KMS-11 (cell line): ENCODE measurements at regions not wholly inside any gene's neighbourhood (a gene's known extent, or its start where the extent isn't known, plus 50 kb on each side); places are given as distances from the start of the nearest gene placed in this dataset.

Experiments used
- H2AFZ ChIP-seq: fragments of 200-600 bp; sonication (generic); 2 replicates; pipeline ENCODE4 v1.6.1; 2016; ENCODE audit warnings: antibody characterized with exemption, mixed run types, low read depth
- H3K27ac ChIP-seq: fragments of 200-600 bp; sonication (generic); 2 replicates; pipeline ENCODE4 v1.6.1; 2016; ENCODE audit warnings: mild to moderate bottlenecking, mixed run types
- H3K27me3 ChIP-seq: fragments of 200-600 bp; sonication (generic); 2 replicates; pipeline ENCODE4 v1.6.1; 2017; ENCODE audit warnings: mild to moderate bottlenecking, low read depth, mixed run types, moderate library complexity; ENCODE audit not compliant: insufficient read depth
- H3K36me3 ChIP-seq: fragments of 200-600 bp; sonication (generic); 2 replicates; pipeline ENCODE4 v1.6.1; 2017; ENCODE audit warnings: mild to moderate bottlenecking, mixed run types; ENCODE audit not compliant: insufficient read depth
- H3K4me1 ChIP-seq: fragments of 200-600 bp; sonication (generic); 2 replicates; pipeline ENCODE4 v1.6.1; 2016; ENCODE audit warnings: mild to moderate bottlenecking, low read depth, mixed run types; ENCODE audit not compliant: poor library complexity, severe bottlenecking
- H3K4me2 ChIP-seq: fragments of 200-600 bp; sonication (generic); 2 replicates; pipeline ENCODE4 v1.7.0; 2016; ENCODE audit warnings: mild to moderate bottlenecking, mixed run types
- H3K4me3 ChIP-seq: fragments of 200-600 bp; sonication (generic); IDR thresholded peaks from 2 replicates; pipeline ENCODE4 v1.6.1; 2017; ENCODE audit warnings: low read depth, low read length, mixed read lengths; ENCODE audit not compliant: insufficient read depth
- H3K79me2 ChIP-seq: fragments of 200-600 bp; sonication (generic); 2 replicates; pipeline ENCODE4 v1.6.1; 2016; ENCODE audit warnings: low read depth, mixed run types; ENCODE audit not compliant: insufficient read depth
- H3K9ac ChIP-seq: fragments of 200-600 bp; sonication (generic); 2 replicates; pipeline ENCODE4 v1.6.1; 2016; ENCODE audit warnings: mild to moderate bottlenecking, mixed run types
- H4K20me1 ChIP-seq: fragments of 200-600 bp; sonication (generic); 2 replicates; pipeline ENCODE4 v1.6.1; 2016; ENCODE audit warnings: mild to moderate bottlenecking, mixed run types; ENCODE audit not compliant: insufficient read depth
- TF ChIP-seq, protein P1 (sequence below): fragments of 200-600 bp; sonication (generic); conservative IDR thresholded peaks from 2 replicates; pipeline ENCODE4 v1.6.1; 2017; ENCODE audit warnings: low read depth, mild to moderate bottlenecking, antibody characterized with exemption, low read length, moderate library complexity, mixed read lengths

DNA sequence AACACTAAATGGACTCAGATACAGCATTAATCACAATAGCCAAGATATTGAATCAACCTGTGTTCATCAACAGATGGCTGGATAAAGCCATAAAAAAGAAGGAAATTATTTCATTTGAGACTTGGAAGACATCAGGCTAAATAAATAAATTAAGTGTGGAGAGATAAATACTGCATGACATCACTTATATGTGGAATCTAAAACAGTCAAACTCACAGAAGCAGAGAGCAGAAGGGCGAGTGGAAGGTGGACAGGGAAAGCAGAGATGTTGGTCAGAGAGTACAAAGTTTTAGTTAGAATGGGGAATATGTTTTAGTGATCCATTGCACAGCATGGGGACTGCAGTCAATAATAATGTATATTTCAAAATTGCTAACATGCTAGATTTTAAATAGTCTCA lies 207.2 kb downstream of the VAPA start:
- H3K36me3 ChIP-seq: no peaks in the 10 kb centered on the region
- H3K27ac ChIP-seq: no peak overlapping the region
- no peak overlapping the region for H3K9ac ChIP-seq
- no peak overlapping the region for H2AFZ ChIP-seq
- H4K20me1 ChIP-seq: no peaks in the 10 kb centered on the region
- peaks cover 4% of the 10 kb centered on the region; the same call in 1 of the 2 replicates for H3K27me3 ChIP-seq
- H3K4me3 ChIP-seq: no peak overlapping the region
- H3K79me2 ChIP-seq: no peaks in the 10 kb centered on the region
- no peak overlapping the region; the same call in 1 of the 2 replicates for H3K4me2 ChIP-seq
- TF ChIP-seq, protein P1, sequence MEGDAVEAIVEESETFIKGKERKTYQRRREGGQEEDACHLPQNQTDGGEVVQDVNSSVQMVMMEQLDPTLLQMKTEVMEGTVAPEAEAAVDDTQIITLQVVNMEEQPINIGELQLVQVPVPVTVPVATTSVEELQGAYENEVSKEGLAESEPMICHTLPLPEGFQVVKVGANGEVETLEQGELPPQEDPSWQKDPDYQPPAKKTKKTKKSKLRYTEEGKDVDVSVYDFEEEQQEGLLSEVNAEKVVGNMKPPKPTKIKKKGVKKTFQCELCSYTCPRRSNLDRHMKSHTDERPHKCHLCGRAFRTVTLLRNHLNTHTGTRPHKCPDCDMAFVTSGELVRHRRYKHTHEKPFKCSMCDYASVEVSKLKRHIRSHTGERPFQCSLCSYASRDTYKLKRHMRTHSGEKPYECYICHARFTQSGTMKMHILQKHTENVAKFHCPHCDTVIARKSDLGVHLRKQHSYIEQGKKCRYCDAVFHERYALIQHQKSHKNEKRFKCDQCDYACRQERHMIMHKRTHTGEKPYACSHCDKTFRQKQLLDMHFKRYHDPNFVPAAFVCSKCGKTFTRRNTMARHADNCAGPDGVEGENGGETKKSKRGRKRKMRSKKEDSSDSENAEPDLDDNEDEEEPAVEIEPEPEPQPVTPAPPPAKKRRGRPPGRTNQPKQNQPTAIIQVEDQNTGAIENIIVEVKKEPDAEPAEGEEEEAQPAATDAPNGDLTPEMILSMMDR: no peak
- H3K4me1 ChIP-seq: peaks cover 31% of the 10 kb centered on the region

DNA sequence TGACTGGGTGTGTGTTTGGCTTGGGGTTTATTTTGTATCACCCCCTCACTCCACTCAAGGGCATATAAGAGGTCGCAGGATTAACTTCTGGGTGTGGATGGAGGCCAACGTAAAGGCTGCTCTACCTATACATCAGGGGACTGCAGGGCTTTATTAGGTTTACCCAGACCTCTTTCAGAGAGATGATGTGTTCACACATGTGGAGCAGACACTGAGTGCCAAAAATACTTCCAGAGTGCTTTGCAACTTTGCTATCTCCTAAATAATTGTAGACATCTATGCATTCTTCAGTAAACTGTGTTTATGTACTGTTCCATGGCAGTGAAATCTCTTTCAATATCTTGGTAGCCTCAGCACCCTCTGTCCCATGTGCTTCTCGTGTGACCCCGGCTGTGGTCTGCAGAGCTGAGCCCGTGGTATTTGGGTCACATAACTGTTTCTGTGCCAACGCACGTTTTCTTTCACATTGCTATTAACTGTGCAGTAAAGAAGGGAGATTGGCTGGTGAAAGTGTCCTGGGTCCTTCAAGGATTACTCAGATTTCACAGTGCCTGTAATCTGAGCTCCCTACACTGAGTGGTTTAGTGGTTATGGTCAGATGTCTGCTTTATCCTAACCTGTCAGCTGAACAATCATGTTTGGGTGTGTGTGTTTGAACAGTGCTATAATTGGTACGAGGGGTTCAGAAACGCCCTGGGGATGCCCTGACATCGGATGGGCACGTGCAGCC lies 208.1 kb downstream of the VAPA start:
- Histone ChIP-seq H3K36me3 (no peaks in the 10 kb centered on the region), H4K20me1 (no peaks in the 10 kb centered on the region), H3K4me1 (peaks cover 31% of the 10 kb centered on the region), H3K4me2 (peak overlapping the region; percentile 63), H3K27me3 (peaks cover 4% of the 10 kb centered on the region; the same call in 1 of the 2 replicates), H3K4me3 (no peak overlapping the region), H3K79me2 (no peaks in the 10 kb centered on the region), H3K9ac (no peak overlapping the region; the same call in 1 of the 2 replicates), H3K27ac (peak overlapping the region; percentile 34; the same call in 1 of the 2 replicates), H2AFZ (no peak overlapping the region)
- TF ChIP-seq, protein P1: no peak

DNA sequence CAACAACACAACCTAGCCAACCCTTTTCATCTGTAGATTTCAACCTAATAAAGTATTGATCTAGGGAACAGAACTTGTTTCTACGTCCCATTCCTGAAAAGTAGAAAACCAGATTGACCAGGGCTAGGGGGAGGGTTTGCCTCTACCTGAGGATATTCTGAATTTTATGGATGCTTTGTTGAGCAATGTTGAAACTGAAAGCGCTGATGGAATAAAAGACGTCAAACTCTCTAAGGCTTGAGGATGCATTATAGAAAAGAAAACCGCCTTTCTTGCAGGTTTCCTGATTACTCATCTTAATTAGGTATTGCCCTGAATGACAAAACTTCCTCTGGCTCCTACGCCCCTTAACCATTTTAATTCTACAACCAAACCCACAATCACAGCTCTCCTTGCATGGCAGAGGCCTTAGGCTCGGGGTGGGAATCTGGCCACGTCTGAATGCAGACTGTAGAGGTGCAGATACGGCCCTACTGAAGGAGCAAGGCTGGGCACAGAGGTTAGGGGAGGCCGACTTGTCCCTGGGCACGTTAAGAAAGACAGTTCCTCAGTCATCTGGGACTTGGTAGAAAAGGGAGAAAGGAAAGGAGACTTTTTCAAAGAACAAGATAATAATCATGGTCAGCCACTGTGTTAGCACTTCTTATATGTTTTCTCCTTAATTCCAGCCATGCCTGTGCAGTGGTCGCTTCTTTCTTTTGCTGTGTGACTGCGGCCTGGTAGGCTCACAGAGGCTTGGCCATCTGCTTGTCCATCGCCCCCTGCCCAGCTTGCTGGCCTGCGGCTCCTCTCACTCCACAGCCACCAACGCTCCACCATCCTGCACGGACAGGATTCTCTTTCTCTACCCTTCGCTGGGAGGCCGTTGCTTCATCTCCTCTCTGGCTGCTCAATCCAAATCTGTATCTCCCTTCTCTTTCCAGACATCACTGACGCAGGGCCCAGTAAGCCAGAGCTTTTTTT lies 209.5 kb downstream of the VAPA start:
- H2AFZ ChIP-seq: no peak overlapping the region
- peak overlapping the region; percentile 63 for H3K4me2 ChIP-seq
- TF ChIP-seq, protein P1: no peak
- no peak overlapping the region for H3K4me3 ChIP-seq
- peak overlapping the region; percentile 34; the same call in 1 of the 2 replicates for H3K27ac ChIP-seq
- no peaks in the 10 kb centered on the region for H4K20me1 ChIP-seq
- H3K27me3 ChIP-seq: peaks cover 4% of the 10 kb centered on the region; the same call in 1 of the 2 replicates
- peaks cover 31% of the 10 kb centered on the region for H3K4me1 ChIP-seq
- no peaks in the 10 kb centered on the region for H3K79me2 ChIP-seq
- no peak overlapping the region for H3K9ac ChIP-seq
- no peaks in the 10 kb centered on the region for H3K36me3 ChIP-seq

DNA sequence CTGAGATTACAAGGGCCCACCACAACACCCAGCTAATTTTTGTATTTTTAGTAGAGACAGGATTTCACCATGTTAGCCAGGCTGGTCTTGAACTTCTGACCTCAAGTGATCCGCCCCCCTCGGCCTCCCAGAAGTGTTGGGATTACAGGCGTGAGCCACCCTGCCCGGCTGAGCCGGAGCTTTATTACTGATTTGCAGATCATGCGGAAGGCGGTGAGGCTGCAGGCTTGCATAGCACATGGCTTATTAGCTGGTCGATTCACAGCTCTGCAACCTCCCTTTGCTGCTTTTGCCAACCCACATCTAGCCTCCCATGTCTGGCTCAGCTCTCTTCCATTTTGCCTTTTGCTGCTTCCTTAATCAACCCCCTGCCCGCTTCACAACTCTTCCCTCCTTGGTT lies 210.3 kb downstream of the VAPA start:
- H3K36me3 ChIP-seq: no peaks in the 10 kb centered on the region
- H3K79me2 ChIP-seq: no peaks in the 10 kb centered on the region
- H3K9ac ChIP-seq: no peak overlapping the region
- no peak overlapping the region for H2AFZ ChIP-seq
- no peak overlapping the region for H3K27ac ChIP-seq
- no peaks in the 10 kb centered on the region for H4K20me1 ChIP-seq
- no peak overlapping the region; the same call in 1 of the 2 replicates for H3K4me2 ChIP-seq
- peaks cover 4% of the 10 kb centered on the region; the same call in 1 of the 2 replicates for H3K27me3 ChIP-seq
- H3K4me1 ChIP-seq: peaks cover 31% of the 10 kb centered on the region
- H3K4me3 ChIP-seq: no peak overlapping the region
- TF ChIP-seq, protein P1: no peak
